AG04449 (cell line): ENCODE measurements at regions not wholly inside any gene's neighbourhood (a gene's known extent, or its start where the extent isn't known, plus 50 kb on each side); places are given as distances from the start of the nearest gene placed in this dataset.

ENCODE experiments used
- CTCF ChIA-PET: fragments of 350-600 bp; formaldehyde crosslinking; extraction: SDS; loops from one replicate; lab custom pipeline; 2021; ENCODE audit warnings: antibody characterized with exemption; lab: Yijun Ruan, JAX
- POLR2A ChIA-PET: fragments of 400-600, 350-600 bp; formaldehyde crosslinking; extraction: SDS; loops from one replicate; lab custom pipeline; 2020; ENCODE audit warnings: antibody characterized with exemption, inconsistent platforms; lab: Yijun Ruan, JAX
- DNase-seq: peaks from one replicate; pipeline ENCODE4 v3.0.0-alpha.2; 2010; ENCODE audit warnings: low read depth, low spot score
- H3K4me3 ChIP-seq: 2 replicates; pipeline ENCODE4 v1.5.1; 2011; ENCODE audit warnings: low read depth, mild to moderate bottlenecking, control low read depth, low read length
- TF ChIP-seq, protein P1 (sequence below): IDR thresholded peaks from one replicate; pipeline ENCODE4 v1.5.1; 2011; ENCODE audit warnings: mild to moderate bottlenecking, moderate library complexity, low read length, control low read depth, inconsistent platforms; ENCODE audit not compliant: insufficient read depth; ENCODE audit errors: missing control alignments

DNA sequence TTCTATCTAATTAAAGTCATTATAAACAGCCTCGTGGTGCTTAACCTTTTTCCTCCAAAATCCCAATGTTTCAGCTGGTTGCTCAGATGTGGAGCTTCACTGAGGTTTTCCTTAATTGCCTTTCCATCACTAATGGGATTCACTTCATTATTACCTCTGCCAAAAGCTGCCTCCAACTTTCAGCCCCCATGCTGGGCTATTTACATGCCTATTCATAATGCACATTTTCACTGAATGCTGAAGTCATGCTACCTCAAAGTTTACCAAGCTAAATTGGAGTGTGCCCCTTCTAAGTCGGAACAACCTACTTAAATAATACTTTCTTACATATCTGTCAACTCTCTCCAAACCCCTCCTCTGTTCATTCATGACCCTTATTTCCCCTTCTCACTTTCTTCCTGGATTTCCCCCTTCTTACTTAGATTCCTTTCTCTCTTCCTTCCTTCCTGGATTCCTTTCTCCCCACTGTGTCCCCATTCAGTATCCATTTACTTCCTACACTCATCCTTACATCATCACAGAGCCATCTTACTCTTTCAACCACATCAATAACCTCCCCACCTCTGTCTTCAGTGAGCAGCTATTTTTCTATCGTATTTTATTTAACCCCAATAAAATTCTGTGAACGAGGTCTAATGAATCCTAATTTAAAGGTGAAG lies 887.3 kb upstream of the TENM4 start:
- TF ChIP-seq, protein P1, sequence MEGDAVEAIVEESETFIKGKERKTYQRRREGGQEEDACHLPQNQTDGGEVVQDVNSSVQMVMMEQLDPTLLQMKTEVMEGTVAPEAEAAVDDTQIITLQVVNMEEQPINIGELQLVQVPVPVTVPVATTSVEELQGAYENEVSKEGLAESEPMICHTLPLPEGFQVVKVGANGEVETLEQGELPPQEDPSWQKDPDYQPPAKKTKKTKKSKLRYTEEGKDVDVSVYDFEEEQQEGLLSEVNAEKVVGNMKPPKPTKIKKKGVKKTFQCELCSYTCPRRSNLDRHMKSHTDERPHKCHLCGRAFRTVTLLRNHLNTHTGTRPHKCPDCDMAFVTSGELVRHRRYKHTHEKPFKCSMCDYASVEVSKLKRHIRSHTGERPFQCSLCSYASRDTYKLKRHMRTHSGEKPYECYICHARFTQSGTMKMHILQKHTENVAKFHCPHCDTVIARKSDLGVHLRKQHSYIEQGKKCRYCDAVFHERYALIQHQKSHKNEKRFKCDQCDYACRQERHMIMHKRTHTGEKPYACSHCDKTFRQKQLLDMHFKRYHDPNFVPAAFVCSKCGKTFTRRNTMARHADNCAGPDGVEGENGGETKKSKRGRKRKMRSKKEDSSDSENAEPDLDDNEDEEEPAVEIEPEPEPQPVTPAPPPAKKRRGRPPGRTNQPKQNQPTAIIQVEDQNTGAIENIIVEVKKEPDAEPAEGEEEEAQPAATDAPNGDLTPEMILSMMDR, result no peak
- no peak for DNase-seq
- H3K4me3 ChIP-seq, result no peak overlapping the region
- POLR2A ChIA-PET, result no interaction called here
- CTCF ChIA-PET, result no interaction called here

DNA sequence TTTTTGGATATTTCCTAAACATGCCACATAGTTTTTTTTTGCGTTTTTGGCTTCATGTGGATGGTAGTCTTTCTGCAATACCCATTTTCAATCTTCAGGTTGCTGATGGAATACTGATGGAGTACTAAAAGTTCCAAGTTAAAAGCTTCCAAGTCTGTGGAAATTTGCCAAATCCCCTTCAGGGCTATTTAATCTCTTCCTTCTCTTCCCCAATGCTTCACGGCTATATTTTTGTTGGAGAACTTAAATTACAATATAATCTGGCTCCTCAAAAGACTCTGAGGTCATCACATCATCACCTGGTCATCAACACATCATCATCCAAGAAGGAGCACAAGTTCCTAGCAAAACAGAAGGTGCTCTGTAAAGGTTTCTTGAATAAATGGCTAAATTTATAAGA lies 881.0 kb upstream of the TENM4 start:
- TF ChIP-seq, protein P1, result no peak
- ChIA-PET CTCF (no interaction called here), POLR2A (no interaction called here)
- DNase-seq, result no peak
- H3K4me3 ChIP-seq, result no peak overlapping the region

DNA sequence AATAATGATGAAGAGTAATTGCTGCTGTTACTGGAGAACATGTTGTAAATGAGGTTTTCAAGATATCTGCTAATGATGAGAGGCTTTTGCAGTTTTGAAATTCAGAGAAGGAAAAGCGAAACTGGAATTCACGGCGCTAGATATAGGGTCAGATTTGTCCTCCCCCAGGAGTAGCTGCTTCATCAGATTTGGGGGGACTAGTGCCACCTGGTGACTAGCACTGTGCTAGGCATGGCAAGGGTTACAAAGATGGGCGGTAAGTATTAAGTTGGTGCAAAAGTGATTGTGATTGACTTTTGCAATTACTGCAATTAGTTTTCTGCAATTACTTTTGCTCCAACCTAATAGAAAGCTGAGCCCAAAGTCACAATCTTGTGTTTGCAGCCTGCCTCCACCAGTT lies 879.9 kb upstream of the TENM4 start:
- no peak overlapping the region for H3K4me3 ChIP-seq
- POLR2A ChIA-PET, result no interaction called here
- TF ChIP-seq, protein P1, result no peak
- CTCF ChIA-PET, result no interaction called here
- no peak for DNase-seq

GRCh38 chr11:80320226-80320625 lies 879.4 kb upstream of the TENM4 start:
- TF ChIP-seq, protein P1, result no peak
- DNase-seq, result no peak
- CTCF ChIA-PET, result no interaction called here
- H3K4me3 ChIP-seq, result no peak overlapping the region
- POLR2A ChIA-PET, result no interaction called here

GRCh38 chr11:80317612-80318011 lies 876.8 kb upstream of the TENM4 start:
- CTCF ChIA-PET, result no interaction called here
- POLR2A ChIA-PET, result no interaction called here
- DNase-seq, result no peak
- no peak overlapping the region for H3K4me3 ChIP-seq
- TF ChIP-seq, protein P1, result no peak

GRCh38 chr11:80315200-80315599 lies 874.4 kb upstream of the TENM4 start:
- no peak for DNase-seq
- CTCF ChIA-PET, result no interaction called here
- H3K4me3 ChIP-seq, result no peak overlapping the region
- POLR2A ChIA-PET, result no interaction called here
- TF ChIP-seq, protein P1, result no peak
